ENCODE measurements at regions not wholly inside any gene's neighbourhood (a gene's known extent, or its start where the extent isn't known, plus 50 kb on each side); places are given as distances from the start of the nearest gene placed in this dataset.

GRCh38 chr3:95798628-95799027 lies 1015.8 kb upstream of the EPHA6 start:
- no peak overlapping the region for H3K27ac ChIP-seq
- H3K9me3 ChIP-seq, result no peaks in the 10 kb centered on the region
- H3K36me3 ChIP-seq, result no peaks in the 10 kb centered on the region
- intact Hi-C loops (cut with DNase I), result no loop called here
- H3K4me3 ChIP-seq, result no peak overlapping the region
- no peaks in the 10 kb centered on the region for H3K27me3 ChIP-seq
- no peaks in the 10 kb centered on the region for H3K4me1 ChIP-seq
- no peak for DNase-seq
- TF ChIP-seq CTCF (IDR thresholded peaks at IDR 0.05), result no peak
- no peak for TF ChIP-seq POLR2A (IDR thresholded peaks at IDR 0.05)
- 71 to 81% methylated on average over 1 of the region's 1 CpG for WGBS, 2 donors

- H3K9me3 ChIP-seq, result no peaks in the 10 kb centered on the region
- WGBS, 2 donors, result 82 to 100% methylated on average over 1 of the region's 1 CpG
- TF ChIP-seq CTCF (IDR thresholded peaks at IDR 0.05) (no peak), POLR2A (IDR thresholded peaks at IDR 0.05) (no peak)
- intact Hi-C loops (cut with DNase I), result no loop called here
- no peak for DNase-seq
- no peaks in the 10 kb centered on the region for H3K36me3 ChIP-seq
- no peak overlapping the region for H3K4me3 ChIP-seq
- no peaks in the 10 kb centered on the region for H3K4me1 ChIP-seq
- H3K27me3 ChIP-seq, result no peaks in the 10 kb centered on the region
- no peak overlapping the region for H3K27ac ChIP-seq
These were observed 1003.9 kb upstream of the EPHA6 start for GRCh38 chr3:95810462-95810861.

- WGBS, 2 donors, result 48 to 55% methylated on average over 2 of the region's 2 CpGs
- no peaks in the 10 kb centered on the region for H3K36me3 ChIP-seq
- no peaks in the 10 kb centered on the region for H3K4me1 ChIP-seq
- DNase-seq, result no peak
- intact Hi-C loops (cut with DNase I), result no loop called here
- no peaks in the 10 kb centered on the region for H3K9me3 ChIP-seq
- TF ChIP-seq POLR2A (IDR thresholded peaks at IDR 0.05) (no peak), CTCF (IDR thresholded peaks at IDR 0.05) (no peak)
- no peaks in the 10 kb centered on the region for H3K27me3 ChIP-seq
- H3K27ac ChIP-seq, result no peak overlapping the region
- H3K4me3 ChIP-seq, result no peak overlapping the region
These were observed 1001.1 kb upstream of the EPHA6 start for GRCh38 chr3:95813244-95813643.

- no peak overlapping the region for H3K27ac ChIP-seq
- no peaks in the 10 kb centered on the region for H3K36me3 ChIP-seq
- no peak overlapping the region for H3K4me3 ChIP-seq
- H3K9me3 ChIP-seq, result no peaks in the 10 kb centered on the region
- no peaks in the 10 kb centered on the region for H3K27me3 ChIP-seq
- intact Hi-C loops (cut with DNase I), result no loop called here
- no peak for DNase-seq
- 63 to 64% methylated on average over 1 of the region's 1 CpG for WGBS, 2 donors
- H3K4me1 ChIP-seq, result no peaks in the 10 kb centered on the region
- no peak for TF ChIP-seq POLR2A (IDR thresholded peaks at IDR 0.05)
- no peak for TF ChIP-seq CTCF (IDR thresholded peaks at IDR 0.05)
These were observed 998.6 kb upstream of the EPHA6 start for GRCh38 chr3:95815828-95816227.

- no peak for DNase-seq
These were observed 988.0 kb upstream of the EPHA6 start for GRCh38 chr3:95826419-95826818.

More at GRCh38 chr3:95826419-95826818, 988.0 kb upstream of the EPHA6 start:
- no peaks in the 10 kb centered on the region for H3K27me3 ChIP-seq
- no peaks in the 10 kb centered on the region for H3K36me3 ChIP-seq
- no peak overlapping the region for H3K4me3 ChIP-seq
- H3K4me1 ChIP-seq, result no peaks in the 10 kb centered on the region
- 56 to 69% methylated on average over 2 of the region's 2 CpGs for WGBS, 2 donors
- no peak overlapping the region for H3K27ac ChIP-seq
- no peaks in the 10 kb centered on the region for H3K9me3 ChIP-seq
- no peak for TF ChIP-seq CTCF (IDR thresholded peaks at IDR 0.05)
- intact Hi-C loops (cut with DNase I), result no loop called here
